WTC11 (cell line): ENCODE measurements at regions not wholly inside any gene's neighbourhood (a gene's known extent, or its start where the extent isn't known, plus 50 kb on each side); places are given as distances from the start of the nearest gene placed in this dataset.

Experiments
- ATAC-seq: fragments of 200-7000 bp; cut with Tn5 transposase; 2 replicates; pipeline ENCODE4 v1.10.0; 2021; ENCODE audit warnings: mild to moderate bottlenecking, moderate library complexity
- CTCF ChIA-PET: fragments of 300-600 bp; sonication (Branson Sonifier 250); formaldehyde crosslinking; loops from one replicate; lab custom pipeline; 2021; ENCODE audit warnings: antibody characterized with exemption; lab: Charles Lee
- POLR2A ChIA-PET: fragments of 350-600 bp; sonication (Branson Sonifier 250); formaldehyde crosslinking; loops from one replicate; lab custom pipeline; 2021; ENCODE audit warnings: antibody characterized with exemption; lab: Charles Lee
- DNase-seq: peaks from one replicate; pipeline ENCODE4 v3.0.0; 2021; ENCODE audit warnings: low spot score
- H3K27ac Mint-ChIP-seq: 2 replicates; pipeline ENCODE4 v1.8.0; 2021; ENCODE audit warnings: mixed read lengths
- H3K27me3 Mint-ChIP-seq: 2 replicates; pipeline ENCODE4 v1.8.0; 2021; ENCODE audit warnings: low read depth, mild to moderate bottlenecking, moderate library complexity, mixed read lengths
- H3K36me3 Mint-ChIP-seq: 2 replicates; pipeline ENCODE4 v1.8.0; 2021; ENCODE audit warnings: mixed read lengths
- H3K4me1 Mint-ChIP-seq: 2 replicates; pipeline ENCODE4 v1.8.0; 2022; ENCODE audit warnings: mixed read lengths
- H3K4me3 Mint-ChIP-seq: 2 replicates; pipeline ENCODE4 v1.8.0; 2021; ENCODE audit warnings: mild to moderate bottlenecking, moderate library complexity, mixed read lengths
- H3K9me3 Mint-ChIP-seq: 2 replicates; pipeline ENCODE4 v1.8.0; 2021; ENCODE audit warnings: mixed read lengths
- ESRRA ChIP-seq: sonication (generic); formaldehyde crosslinking; IDR thresholded peaks from 2 replicates; pipeline ENCODE4 v1.8.1; 2022; ENCODE audit warnings: mild to moderate bottlenecking, missing genetic modification reagents, borderline replicate concordance
- NFYB ChIP-seq: sonication (generic); formaldehyde crosslinking; conservative IDR thresholded peaks from 2 replicates; pipeline ENCODE4 v1.8.0; 2022; ENCODE audit warnings: low read depth, missing genetic modification reagents
- NR2C2 ChIP-seq: sonication (generic); formaldehyde crosslinking; IDR thresholded peaks from 2 replicates; pipeline ENCODE4 v1.8.0; 2022; ENCODE audit warnings: mild to moderate bottlenecking, missing genetic modification reagents
- SMAD3 ChIP-seq: sonication (generic); formaldehyde crosslinking; IDR thresholded peaks from 2 replicates; pipeline ENCODE4 v1.8.0; 2022; ENCODE audit warnings: missing genetic modification reagents, mild to moderate bottlenecking, borderline replicate concordance
- TCF7 ChIP-seq: sonication (generic); formaldehyde crosslinking; IDR thresholded peaks from 2 replicates; pipeline ENCODE4 v1.8.0; 2022; ENCODE audit warnings: mild to moderate bottlenecking, low read depth, missing genetic modification reagents, moderate library complexity
- TEAD4 ChIP-seq: sonication (generic); formaldehyde crosslinking; IDR thresholded peaks from 2 replicates; pipeline ENCODE4 v1.8.0; 2022; ENCODE audit warnings: mild to moderate bottlenecking, missing genetic modification reagents
- ZBTB21 ChIP-seq: sonication (generic); formaldehyde crosslinking; IDR thresholded peaks from 2 replicates; pipeline ENCODE4 v1.8.1; 2023; ENCODE audit warnings: mild to moderate bottlenecking, missing genetic modification reagents, borderline replicate concordance
- ZNF138 ChIP-seq: sonication (generic); formaldehyde crosslinking; conservative IDR thresholded peaks from 2 replicates; pipeline ENCODE4 v1.8.1; 2022; ENCODE audit warnings: mild to moderate bottlenecking, moderate library complexity, missing genetic modification reagents
- ZNF423 ChIP-seq: fragments of 250-450 bp; sonication (Bioruptor Pico); IDR thresholded peaks from 2 replicates; pipeline ENCODE4 v2.1.2; 2022; ENCODE audit warnings: mild to moderate bottlenecking, moderate library complexity
- TF ChIP-seq, protein P1 (sequence below): fragments of 250-450 bp; sonication (Bioruptor Pico); IDR thresholded peaks from 2 replicates; pipeline ENCODE4 v1.9.0; 2021; ENCODE audit warnings: mild to moderate bottlenecking, borderline replicate concordance
- TF ChIP-seq, protein P2 (sequence below): sonication (generic); formaldehyde crosslinking; IDR thresholded peaks from 2 replicates; pipeline ENCODE4 v1.8.0; 2022; ENCODE audit warnings: mild to moderate bottlenecking, missing genetic modification reagents
- TF ChIP-seq, protein P3 (sequence below): sonication (generic); formaldehyde crosslinking; IDR thresholded peaks from 2 replicates; pipeline ENCODE4 v1.8.0; 2022; ENCODE audit warnings: mild to moderate bottlenecking, missing genetic modification reagents
- TF ChIP-seq, protein P4 (sequence below): sonication (generic); formaldehyde crosslinking; IDR thresholded peaks from 2 replicates; pipeline ENCODE4 v1.8.1; 2022; ENCODE audit warnings: low read depth, missing genetic modification reagents, borderline replicate concordance
- TF ChIP-seq, protein P5 (sequence below): sonication (generic); formaldehyde crosslinking; IDR thresholded peaks from 2 replicates; pipeline ENCODE4 v1.8.1; 2023; ENCODE audit warnings: mild to moderate bottlenecking, missing genetic modification reagents, borderline replicate concordance
- TF ChIP-seq, protein P6 (sequence below): sonication (generic); formaldehyde crosslinking; IDR thresholded peaks from 2 replicates; pipeline ENCODE4 v1.8.1; 2023; ENCODE audit warnings: mild to moderate bottlenecking, missing genetic modification reagents

DNA sequence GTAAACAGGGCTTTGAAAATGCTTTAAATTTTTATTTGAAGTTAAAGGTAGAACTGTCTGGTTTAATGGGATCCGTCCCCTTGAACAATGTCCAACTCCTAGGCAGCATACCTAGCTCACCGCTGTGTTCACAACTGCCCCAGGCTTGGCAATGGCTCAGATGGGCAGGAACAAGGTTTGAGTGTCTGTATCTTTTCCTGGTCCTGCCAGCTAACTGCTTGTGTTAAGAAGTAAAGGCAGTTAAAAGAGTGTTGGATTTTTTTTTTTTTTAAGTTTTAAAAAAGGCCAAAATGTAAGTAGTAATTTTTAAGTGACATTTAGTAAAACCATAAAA, 66.7 kb upstream of the FNDC3A start (continued):
- TF ChIP-seq, protein P1, sequence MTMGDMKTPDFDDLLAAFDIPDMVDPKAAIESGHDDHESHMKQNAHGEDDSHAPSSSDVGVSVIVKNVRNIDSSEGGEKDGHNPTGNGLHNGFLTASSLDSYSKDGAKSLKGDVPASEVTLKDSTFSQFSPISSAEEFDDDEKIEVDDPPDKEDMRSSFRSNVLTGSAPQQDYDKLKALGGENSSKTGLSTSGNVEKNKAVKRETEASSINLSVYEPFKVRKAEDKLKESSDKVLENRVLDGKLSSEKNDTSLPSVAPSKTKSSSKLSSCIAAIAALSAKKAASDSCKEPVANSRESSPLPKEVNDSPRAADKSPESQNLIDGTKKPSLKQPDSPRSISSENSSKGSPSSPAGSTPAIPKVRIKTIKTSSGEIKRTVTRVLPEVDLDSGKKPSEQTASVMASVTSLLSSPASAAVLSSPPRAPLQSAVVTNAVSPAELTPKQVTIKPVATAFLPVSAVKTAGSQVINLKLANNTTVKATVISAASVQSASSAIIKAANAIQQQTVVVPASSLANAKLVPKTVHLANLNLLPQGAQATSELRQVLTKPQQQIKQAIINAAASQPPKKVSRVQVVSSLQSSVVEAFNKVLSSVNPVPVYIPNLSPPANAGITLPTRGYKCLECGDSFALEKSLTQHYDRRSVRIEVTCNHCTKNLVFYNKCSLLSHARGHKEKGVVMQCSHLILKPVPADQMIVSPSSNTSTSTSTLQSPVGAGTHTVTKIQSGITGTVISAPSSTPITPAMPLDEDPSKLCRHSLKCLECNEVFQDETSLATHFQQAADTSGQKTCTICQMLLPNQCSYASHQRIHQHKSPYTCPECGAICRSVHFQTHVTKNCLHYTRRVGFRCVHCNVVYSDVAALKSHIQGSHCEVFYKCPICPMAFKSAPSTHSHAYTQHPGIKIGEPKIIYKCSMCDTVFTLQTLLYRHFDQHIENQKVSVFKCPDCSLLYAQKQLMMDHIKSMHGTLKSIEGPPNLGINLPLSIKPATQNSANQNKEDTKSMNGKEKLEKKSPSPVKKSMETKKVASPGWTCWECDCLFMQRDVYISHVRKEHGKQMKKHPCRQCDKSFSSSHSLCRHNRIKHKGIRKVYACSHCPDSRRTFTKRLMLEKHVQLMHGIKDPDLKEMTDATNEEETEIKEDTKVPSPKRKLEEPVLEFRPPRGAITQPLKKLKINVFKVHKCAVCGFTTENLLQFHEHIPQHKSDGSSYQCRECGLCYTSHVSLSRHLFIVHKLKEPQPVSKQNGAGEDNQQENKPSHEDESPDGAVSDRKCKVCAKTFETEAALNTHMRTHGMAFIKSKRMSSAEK: no peak
- TF ChIP-seq, all 79 proteins: peak for 0

DNA sequence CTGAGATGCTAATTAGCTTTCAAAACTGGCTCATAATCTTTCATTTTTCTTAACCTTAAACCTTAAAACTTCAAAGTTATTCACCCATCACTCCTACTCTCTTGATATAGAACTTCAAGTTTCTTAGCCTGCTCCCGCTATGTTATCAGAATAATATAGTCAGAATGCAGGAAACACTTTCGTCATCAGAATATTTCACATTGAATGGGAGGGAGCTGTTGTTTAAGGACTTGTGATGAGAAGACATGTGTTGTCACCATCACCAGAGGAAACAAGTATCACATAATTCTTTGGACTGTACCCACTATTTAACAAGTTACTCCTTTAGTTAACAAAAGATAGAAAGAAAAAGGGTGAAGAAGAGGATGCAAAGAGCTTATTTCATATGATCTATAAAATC, 65.0 kb upstream of the FNDC3A start:
- Mint-ChIP-seq H3K27ac (no peak overlapping the region), H3K4me3 (no peak overlapping the region), H3K9me3 (no peaks in the 10 kb centered on the region; the same call in 1 of the 2 replicates), H3K27me3 (peaks cover 3% of the 10 kb centered on the region), H3K4me1 (peaks cover 6% of the 10 kb centered on the region), H3K36me3 (no peaks in the 10 kb centered on the region)
- no peak for DNase-seq
- POLR2A ChIA-PET: no interaction called here
- no peak for ATAC-seq
- CTCF ChIA-PET: no interaction called here
- TF ChIP-seq ZNF423 (CRISPR knock-in tag) (no peak), ZNF138 (CRISPR knock-in tag) (no peak), ZBTB21 (CRISPR knock-in tag) (no peak), TCF7 (CRISPR knock-in tag) (no peak)
- TF ChIP-seq, protein P2, sequence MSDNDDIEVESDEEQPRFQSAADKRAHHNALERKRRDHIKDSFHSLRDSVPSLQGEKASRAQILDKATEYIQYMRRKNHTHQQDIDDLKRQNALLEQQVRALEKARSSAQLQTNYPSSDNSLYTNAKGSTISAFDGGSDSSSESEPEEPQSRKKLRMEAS (CRISPR knock-in tag): no peak

DNA sequence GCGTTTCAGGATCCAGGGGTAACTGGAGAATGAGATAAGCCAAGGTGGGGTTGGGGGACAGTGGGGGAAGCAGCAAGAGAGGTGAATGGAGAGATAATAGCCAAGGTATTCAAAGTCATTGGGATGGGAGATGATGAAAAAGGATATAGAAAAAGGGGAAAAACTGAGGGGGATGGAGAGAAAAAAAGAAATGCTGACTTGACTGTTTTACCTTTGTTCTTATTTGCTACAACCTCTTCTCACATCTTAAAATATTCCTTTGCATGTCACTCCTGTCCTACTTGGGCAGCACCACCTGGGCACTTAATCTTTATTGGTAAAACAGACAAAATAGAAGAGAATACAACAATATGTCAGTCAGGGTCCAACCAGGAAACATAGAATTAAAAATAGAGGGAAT, 56.0 kb upstream of the FNDC3A start:
- ATAC-seq: no peak
- DNase-seq: no peak
- TF ChIP-seq TEAD4: no peak
- no peak for TF ChIP-seq ESRRA (CRISPR knock-in tag)
- TF ChIP-seq, protein P3, sequence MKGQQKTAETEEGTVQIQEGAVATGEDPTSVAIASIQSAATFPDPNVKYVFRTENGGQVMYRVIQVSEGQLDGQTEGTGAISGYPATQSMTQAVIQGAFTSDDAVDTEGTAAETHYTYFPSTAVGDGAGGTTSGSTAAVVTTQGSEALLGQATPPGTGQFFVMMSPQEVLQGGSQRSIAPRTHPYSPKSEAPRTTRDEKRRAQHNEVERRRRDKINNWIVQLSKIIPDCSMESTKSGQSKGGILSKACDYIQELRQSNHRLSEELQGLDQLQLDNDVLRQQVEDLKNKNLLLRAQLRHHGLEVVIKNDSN (CRISPR knock-in tag): no peak
- TF ChIP-seq, protein P4, sequence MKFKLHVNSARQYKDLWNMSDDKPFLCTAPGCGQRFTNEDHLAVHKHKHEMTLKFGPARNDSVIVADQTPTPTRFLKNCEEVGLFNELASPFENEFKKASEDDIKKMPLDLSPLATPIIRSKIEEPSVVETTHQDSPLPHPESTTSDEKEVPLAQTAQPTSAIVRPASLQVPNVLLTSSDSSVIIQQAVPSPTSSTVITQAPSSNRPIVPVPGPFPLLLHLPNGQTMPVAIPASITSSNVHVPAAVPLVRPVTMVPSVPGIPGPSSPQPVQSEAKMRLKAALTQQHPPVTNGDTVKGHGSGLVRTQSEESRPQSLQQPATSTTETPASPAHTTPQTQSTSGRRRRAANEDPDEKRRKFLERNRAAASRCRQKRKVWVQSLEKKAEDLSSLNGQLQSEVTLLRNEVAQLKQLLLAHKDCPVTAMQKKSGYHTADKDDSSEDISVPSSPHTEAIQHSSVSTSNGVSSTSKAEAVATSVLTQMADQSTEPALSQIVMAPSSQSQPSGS: no peak
- TF ChIP-seq, protein P5, sequence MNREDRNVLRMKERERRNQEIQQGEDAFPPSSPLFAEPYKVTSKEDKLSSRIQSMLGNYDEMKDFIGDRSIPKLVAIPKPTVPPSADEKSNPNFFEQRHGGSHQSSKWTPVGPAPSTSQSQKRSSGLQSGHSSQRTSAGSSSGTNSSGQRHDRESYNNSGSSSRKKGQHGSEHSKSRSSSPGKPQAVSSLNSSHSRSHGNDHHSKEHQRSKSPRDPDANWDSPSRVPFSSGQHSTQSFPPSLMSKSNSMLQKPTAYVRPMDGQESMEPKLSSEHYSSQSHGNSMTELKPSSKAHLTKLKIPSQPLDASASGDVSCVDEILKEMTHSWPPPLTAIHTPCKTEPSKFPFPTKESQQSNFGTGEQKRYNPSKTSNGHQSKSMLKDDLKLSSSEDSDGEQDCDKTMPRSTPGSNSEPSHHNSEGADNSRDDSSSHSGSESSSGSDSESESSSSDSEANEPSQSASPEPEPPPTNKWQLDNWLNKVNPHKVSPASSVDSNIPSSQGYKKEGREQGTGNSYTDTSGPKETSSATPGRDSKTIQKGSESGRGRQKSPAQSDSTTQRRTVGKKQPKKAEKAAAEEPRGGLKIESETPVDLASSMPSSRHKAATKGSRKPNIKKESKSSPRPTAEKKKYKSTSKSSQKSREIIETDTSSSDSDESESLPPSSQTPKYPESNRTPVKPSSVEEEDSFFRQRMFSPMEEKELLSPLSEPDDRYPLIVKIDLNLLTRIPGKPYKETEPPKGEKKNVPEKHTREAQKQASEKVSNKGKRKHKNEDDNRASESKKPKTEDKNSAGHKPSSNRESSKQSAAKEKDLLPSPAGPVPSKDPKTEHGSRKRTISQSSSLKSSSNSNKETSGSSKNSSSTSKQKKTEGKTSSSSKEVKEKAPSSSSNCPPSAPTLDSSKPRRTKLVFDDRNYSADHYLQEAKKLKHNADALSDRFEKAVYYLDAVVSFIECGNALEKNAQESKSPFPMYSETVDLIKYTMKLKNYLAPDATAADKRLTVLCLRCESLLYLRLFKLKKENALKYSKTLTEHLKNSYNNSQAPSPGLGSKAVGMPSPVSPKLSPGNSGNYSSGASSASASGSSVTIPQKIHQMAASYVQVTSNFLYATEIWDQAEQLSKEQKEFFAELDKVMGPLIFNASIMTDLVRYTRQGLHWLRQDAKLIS (CRISPR knock-in tag): no peak
- TF ChIP-seq SMAD3: no peak
- TF ChIP-seq NR2C2: no peak
- TF ChIP-seq, protein P6, sequence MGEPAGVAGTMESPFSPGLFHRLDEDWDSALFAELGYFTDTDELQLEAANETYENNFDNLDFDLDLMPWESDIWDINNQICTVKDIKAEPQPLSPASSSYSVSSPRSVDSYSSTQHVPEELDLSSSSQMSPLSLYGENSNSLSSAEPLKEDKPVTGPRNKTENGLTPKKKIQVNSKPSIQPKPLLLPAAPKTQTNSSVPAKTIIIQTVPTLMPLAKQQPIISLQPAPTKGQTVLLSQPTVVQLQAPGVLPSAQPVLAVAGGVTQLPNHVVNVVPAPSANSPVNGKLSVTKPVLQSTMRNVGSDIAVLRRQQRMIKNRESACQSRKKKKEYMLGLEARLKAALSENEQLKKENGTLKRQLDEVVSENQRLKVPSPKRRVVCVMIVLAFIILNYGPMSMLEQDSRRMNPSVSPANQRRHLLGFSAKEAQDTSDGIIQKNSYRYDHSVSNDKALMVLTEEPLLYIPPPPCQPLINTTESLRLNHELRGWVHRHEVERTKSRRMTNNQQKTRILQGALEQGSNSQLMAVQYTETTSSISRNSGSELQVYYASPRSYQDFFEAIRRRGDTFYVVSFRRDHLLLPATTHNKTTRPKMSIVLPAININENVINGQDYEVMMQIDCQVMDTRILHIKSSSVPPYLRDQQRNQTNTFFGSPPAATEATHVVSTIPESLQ (CRISPR knock-in tag): no peak
- no peak for TF ChIP-seq NFYB
- Mint-ChIP-seq H3K27me3 (no peaks in the 10 kb centered on the region; the same call in 1 of the 2 replicates), H3K4me3 (no peak overlapping the region), H3K27ac (no peak overlapping the region), H3K9me3 (peaks cover 13% of the 10 kb centered on the region), H3K36me3 (no peaks in the 10 kb centered on the region), H3K4me1 (peaks cover 18% of the 10 kb centered on the region)
- POLR2A ChIA-PET: no interaction called here
- CTCF ChIA-PET: no interaction called here
